Testis (tissue), 2 donors: ENCODE measurements at regions not wholly inside any gene's neighbourhood (a gene's known extent, or its start where the extent isn't known, plus 50 kb on each side); places are given as distances from the start of the nearest gene placed in this dataset.
A peak's percentile ranks its signal among the peaks of the same experiment; 100 is the strongest.

ENCODE experiments used
- DNase-seq: peaks from one replicate; pipeline ENCODE4 v3.0.0-alpha.2; 2019
- H3K27ac ChIP-seq, 2 donors: fragments of 200-600 bp; sonication (generic); one replicate each; pipeline ENCODE4 v1.5.1; 2019
- H3K27me3 ChIP-seq: fragments of 200-600 bp; sonication (generic); one replicate; pipeline ENCODE4 v1.5.1; 2019
- H3K36me3 ChIP-seq: fragments of 200-600 bp; sonication (generic); one replicate; pipeline ENCODE4 v1.5.1; 2017; ENCODE audit warnings: low read depth; ENCODE audit errors: missing control alignments
- H3K4me1 ChIP-seq: fragments of 200-600 bp; sonication (generic); one replicate; pipeline ENCODE4 v1.5.1; 2019
- H3K4me3 ChIP-seq, 2 donors: fragments of 200-600 bp; sonication (generic); one replicate each; pipeline ENCODE4 v1.5.1; 2017 to 2019
- H3K9me3 ChIP-seq: fragments of 200-600 bp; sonication (generic); one replicate; pipeline ENCODE4 v1.5.1; 2017
- CTCF ChIP-seq, 3 experiments: fragments of 450-650 bp in 2 of 3; fragments of 200-600 bp in 1 of 3; sonication (generic) in 1 of 3; IDR thresholded peaks; one replicate each; pipeline ENCODE4 v1.5.1; 2016 to 2019; ENCODE audit warnings: antibody characterized with exemption in 3 of 3, mild to moderate bottlenecking in 2 of 3, moderate library complexity in 1 of 3
- POLR2A ChIP-seq: fragments of 450-650 bp; IDR thresholded peaks from one replicate; pipeline ENCODE4 v1.6.1; 2017; ENCODE audit warnings: antibody characterized with exemption, mild to moderate bottlenecking, moderate library complexity
- WGBS, 2 donors: methylation state at CpG; one replicate each; pipeline ENCODE4 v1.1.5; 2018; 5-methylcytosine and 5-hydroxymethylcytosine counted together
- intact Hi-C: fragments of 100-400 bp; cut with DNase I; formaldehyde crosslinking; loops from one replicate; pipeline ENCODE4 v1.15.1; 2023; ENCODE audit warnings: low total_unique reads

GRCh38 chr4:67375291-67375690 is 170.0 kb downstream of the CENPC start:
- DNase-seq = no peak
- Histone ChIP-seq H3K36me3 (no peaks in the 10 kb centered on the region), H3K27ac (peak overlapping the region in 1 of 2 donors; percentile 13), H3K4me1 (peaks cover 5% of the 10 kb centered on the region), H3K4me3 (no peak overlapping the region), H3K9me3 (no peaks in the 10 kb centered on the region), H3K27me3 (no peaks in the 10 kb centered on the region)
- WGBS, 2 donors = 83 to 91% methylated on average over 3 of the region's 3 CpGs
- intact Hi-C loops = no loop called here
- no peak for TF ChIP-seq POLR2A
- TF ChIP-seq CTCF (IDR thresholded peaks at IDR 0.05) = no peak

GRCh38 chr4:67371615-67372014 is 173.7 kb downstream of the CENPC start:
- WGBS, 2 donors = 76 to 90% methylated on average over 2 of the region's 2 CpGs
- intact Hi-C loops = no loop called here
- no peaks in the 10 kb centered on the region for H3K9me3 ChIP-seq
- TF ChIP-seq POLR2A (no peak), CTCF (IDR thresholded peaks at IDR 0.05) (no peak)
- DNase-seq = no peak
- H3K36me3 ChIP-seq = no peaks in the 10 kb centered on the region
- no peak overlapping the region for H3K27ac ChIP-seq
- H3K4me3 ChIP-seq = no peak overlapping the region
- H3K27me3 ChIP-seq = no peaks in the 10 kb centered on the region
- peaks cover 5% of the 10 kb centered on the region for H3K4me1 ChIP-seq

- no peak for TF ChIP-seq POLR2A
- no peak for TF ChIP-seq CTCF (IDR thresholded peaks at IDR 0.05)
- Histone ChIP-seq H3K4me1 (no peaks in the 10 kb centered on the region), H3K4me3 (no peak overlapping the region), H3K27ac (no peak overlapping the region), H3K9me3 (no peaks in the 10 kb centered on the region), H3K36me3 (no peaks in the 10 kb centered on the region), H3K27me3 (no peaks in the 10 kb centered on the region)
- intact Hi-C loops = no loop called here
- DNase-seq = no peak
- WGBS, 2 donors = 42 to 43% methylated on average over 3 of the region's 3 CpGs
These were observed 178.9 kb downstream of the CENPC start for GRCh38 chr4:67366311-67366861.

- H3K27ac ChIP-seq = no peak overlapping the region
- no peaks in the 10 kb centered on the region for H3K27me3 ChIP-seq
- TF ChIP-seq CTCF (IDR thresholded peaks at IDR 0.05) (no peak), POLR2A (no peak)
- 58 to 60% methylated on average over 3 of the region's 3 CpGs for WGBS, 2 donors
- no peaks in the 10 kb centered on the region for H3K4me1 ChIP-seq
- DNase-seq = no peak
- intact Hi-C loops = no loop called here
- H3K36me3 ChIP-seq = no peaks in the 10 kb centered on the region
- H3K9me3 ChIP-seq = no peaks in the 10 kb centered on the region
- H3K4me3 ChIP-seq = no peak overlapping the region
These were observed 179.6 kb downstream of the CENPC start for GRCh38 chr4:67365661-67366245.

- intact Hi-C loops = no loop called here
- Histone ChIP-seq H3K27me3 (no peaks in the 10 kb centered on the region), H3K4me3 (no peak overlapping the region), H3K4me1 (no peaks in the 10 kb centered on the region), H3K27ac (no peak overlapping the region), H3K36me3 (no peaks in the 10 kb centered on the region), H3K9me3 (no peaks in the 10 kb centered on the region)
- TF ChIP-seq POLR2A = no peak
- TF ChIP-seq CTCF (IDR thresholded peaks at IDR 0.05) = no peak
- DNase-seq = no peak
These were observed 189.5 kb downstream of the CENPC start for GRCh38 chr4:67355806-67356205.
